Lower leg skin (tissue), 4 donors: ENCODE measurements at regions not wholly inside any gene's neighbourhood (a gene's known extent, or its start where the extent isn't known, plus 50 kb on each side); places are given as distances from the start of the nearest gene placed in this dataset.
"Not testable (repeated sequence)": the region's sequence is repeated elsewhere in the genome, so short reads cannot be mapped to it uniquely, and the experiment has no call there.

ENCODE experiments used
- DNase-seq, 2 donors: peaks; one replicate each; pipeline ENCODE4 v3.0.0-alpha.2; 2019; ENCODE audit warnings: low spot score in 2 of 2
- H3K4me3 ChIP-seq: fragments of 200-600 bp; sonication (generic); 2 replicates; pipeline ENCODE4 v1.5.1; 2017; ENCODE audit warnings: mild to moderate bottlenecking, low read depth; ENCODE audit not compliant: poor library complexity, severe bottlenecking
- CTCF ChIP-seq, 3 donors: fragments of 450-650 bp; IDR thresholded peaks; one replicate each; pipeline ENCODE4 v1.5.1; 2016; ENCODE audit warnings: antibody characterized with exemption in 3 of 3, mild to moderate bottlenecking in 3 of 3, moderate library complexity in 2 of 3
- POLR2A ChIP-seq, 2 donors: fragments of 450-650 bp; IDR thresholded peaks; one replicate each; pipeline ENCODE4 v1.6.1; 2016 to 2017; ENCODE audit warnings: antibody characterized with exemption in 2 of 2, mild to moderate bottlenecking in 1 of 2, moderate library complexity in 1 of 2
- WGBS, 2 donors: methylation state at CpG; one replicate each; pipeline ENCODE4 v1.1.5; 2018; 5-methylcytosine and 5-hydroxymethylcytosine counted together
- intact Hi-C: fragments of 100-400 bp; cut with DNase I; formaldehyde crosslinking; loops from one replicate; pipeline ENCODE4 v1.15.0; 2023; ENCODE audit warnings: low total_unique reads

- no peak overlapping the region for H3K4me3 ChIP-seq
- intact Hi-C loops: no loop called here
- DNase-seq: no peak
- TF ChIP-seq POLR2A (IDR thresholded peaks at IDR 0.05): no peak
- no peak for TF ChIP-seq CTCF (IDR thresholded peaks at IDR 0.05)
- whole genome bisulfite sequencing, 2 donors: 64 to 66% methylated on average over 6 of the region's 6 CpGs
Observed at GRCh38 chr7:68971634-68972340, 626.5 kb upstream of the AUTS2 start.

DNA sequence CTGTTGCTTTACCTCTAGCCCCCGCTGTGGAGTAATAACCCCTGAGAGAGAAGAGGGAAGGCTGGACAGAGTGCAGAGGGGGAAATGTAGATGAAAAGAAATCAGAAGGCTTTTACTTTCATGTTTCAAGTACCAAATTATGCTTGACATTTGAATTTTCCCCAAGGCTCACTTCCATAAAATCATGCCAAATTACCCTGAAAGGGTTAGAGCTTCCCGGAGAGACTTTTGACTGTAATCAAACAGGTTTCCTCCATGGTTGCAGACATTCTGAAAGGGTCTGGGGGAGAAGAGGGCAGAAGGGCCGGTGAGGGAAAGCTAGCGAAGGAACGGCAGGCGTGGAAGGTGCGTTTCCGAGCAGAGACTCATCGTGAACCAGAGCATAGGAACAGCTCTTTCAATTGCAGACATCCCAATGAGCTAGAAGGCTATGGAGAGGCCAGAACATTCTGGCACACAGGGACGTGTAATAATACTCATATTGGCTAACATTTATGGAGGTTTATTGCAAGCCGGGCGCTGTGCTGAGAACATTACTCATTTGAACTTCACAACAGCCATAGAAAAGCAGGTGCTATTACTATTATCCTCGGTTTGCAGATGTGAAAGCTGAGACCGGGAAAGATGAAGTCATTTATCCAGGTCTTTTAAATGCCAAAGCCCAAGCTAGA is 620.8 kb upstream of the AUTS2 start:
- intact Hi-C loops: no loop called here
- H3K4me3 ChIP-seq: no peak overlapping the region
- 24 to 28% methylated on average over 14 of the region's 14 CpGs for WGBS, 2 donors
- DNase-seq: peak in 1 of 2 donors; percentile 13
- TF ChIP-seq POLR2A (IDR thresholded peaks at IDR 0.05): no peak
- TF ChIP-seq CTCF (IDR thresholded peaks at IDR 0.05): no peak

DNA sequence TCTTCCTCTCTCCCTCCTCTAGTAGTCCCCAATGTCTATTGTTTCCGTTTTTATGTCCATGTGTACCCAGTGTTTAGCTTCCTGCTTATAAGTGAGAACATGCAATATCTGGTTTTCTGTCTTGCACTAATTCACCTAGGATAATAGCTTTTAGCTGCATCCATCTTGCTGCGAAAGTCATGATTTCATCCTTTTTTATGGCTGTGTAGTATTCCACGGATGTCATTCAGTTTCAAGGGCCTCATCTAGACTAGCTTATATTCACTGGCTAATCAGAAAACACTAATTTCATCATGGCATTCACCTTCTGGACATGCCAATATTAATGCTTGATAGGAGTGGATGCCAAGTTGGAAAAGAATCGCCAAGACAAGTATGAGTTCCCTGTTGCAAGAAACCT is 619.6 kb upstream of the AUTS2 start:
- 95 to 96% methylated on average over 4 of the region's 4 CpGs for WGBS, 2 donors
- intact Hi-C loops: no loop called here
- no peak for DNase-seq

GRCh38 chr7:68980011-68980410 is 618.3 kb upstream of the AUTS2 start:
- no peak for TF ChIP-seq CTCF (IDR thresholded peaks at IDR 0.05)
- intact Hi-C loops: no loop called here
- 15 to 19% methylated on average over 1 of the region's 1 CpG for WGBS, 2 donors

More for the DNA sequence above, 619.6 kb upstream of the AUTS2 start:
- TF ChIP-seq POLR2A (IDR thresholded peaks at IDR 0.05) (no peak), CTCF (IDR thresholded peaks at IDR 0.05) (no peak)
- no peak overlapping the region for H3K4me3 ChIP-seq

GRCh38 chr7:68980432-68980831 is 617.8 kb upstream of the AUTS2 start:
- peak in 1 of 2 donors; percentile 15 for DNase-seq
- intact Hi-C loops, H3K4me3 ChIP-seq: not testable (repeated sequence)
- 6 to 17% methylated on average over 2 of the region's 2 CpGs for WGBS, 2 donors

More at GRCh38 chr7:68980011-68980410, 618.3 kb upstream of the AUTS2 start:
- no peak for DNase-seq
- H3K4me3 ChIP-seq: no peak overlapping the region

DNA sequence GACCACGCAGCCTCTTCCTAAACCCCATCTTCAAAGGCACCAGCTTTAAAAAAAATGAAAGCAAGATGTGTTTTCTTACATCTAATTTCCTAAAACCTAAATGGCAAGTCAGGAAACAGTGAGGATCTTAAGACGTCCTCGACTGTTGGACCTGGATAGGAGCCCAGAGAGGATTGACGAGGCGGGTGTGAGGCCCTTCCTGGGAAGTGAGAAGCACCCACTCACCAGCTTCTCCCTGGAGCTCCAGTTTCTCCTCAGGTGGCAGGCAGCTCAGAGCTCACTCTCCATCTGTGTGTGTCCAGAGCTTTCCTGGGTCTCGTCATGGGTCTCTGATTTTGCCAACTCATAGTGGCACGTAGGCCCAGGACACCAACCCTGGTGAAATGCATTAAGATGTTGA is 614.0 kb upstream of the AUTS2 start:
- intact Hi-C loops: no loop called here
- WGBS, 2 donors: 42 to 49% methylated on average over 7 of the region's 7 CpGs
- H3K4me3 ChIP-seq: no peak overlapping the region
- TF ChIP-seq CTCF (IDR thresholded peaks at IDR 0.05) (no peak), POLR2A (IDR thresholded peaks at IDR 0.05) (no peak)
- DNase-seq: no peak
